ENCODE measurements at regions not wholly inside any gene's neighbourhood (a gene's known extent, or its start where the extent isn't known, plus 50 kb on each side); places are given as distances from the start of the nearest gene placed in this dataset.

GRCh38 chr6:139713424-139713823 is 339.0 kb upstream of the CITED2 start:
- Histone ChIP-seq H3K27ac (ENCODE audit: low read length) (no peak overlapping the region), H3K79me2 (replicated peaks; ENCODE audit: insufficient read depth, low read length) (no peaks in the 10 kb centered on the region), H4K20me1 (ENCODE audit: insufficient read depth) (no peaks in the 10 kb centered on the region), H3F3A (ENCODE audit: insufficient read depth, low read length, poor library complexity, severe bottlenecking) (no peaks in the 10 kb centered on the region), H3K4me2 (ENCODE audit: low read length) (no peak overlapping the region), H3K36me3 (ENCODE audit: insufficient read depth, low read length) (no peaks in the 10 kb centered on the region), H3K4me3 (ENCODE audit: low read length) (no peak overlapping the region), H3K9ac (ENCODE audit: low read length) (no peak overlapping the region), H2AFZ (ENCODE audit: low read depth, low read length) (no peak overlapping the region), H3K9me2 (ENCODE audit: insufficient read depth, low read length) (no peaks in the 10 kb centered on the region), H3K27me3 (ENCODE audit: insufficient read depth, low read depth, low read length) (no peaks in the 10 kb centered on the region), H3K9me3 (ENCODE audit: low read length) (no peaks in the 10 kb centered on the region)
- TF ChIP-seq POLR2AphosphoS5 (IDR thresholded peaks at IDR 0.05) (no peak), MXI1 (conservative IDR thresholded peaks at IDR 0.05; ENCODE audit: poor library complexity, severe bottlenecking) (no peak), TAF1 (IDR thresholded peaks at IDR 0.05; ENCODE audit: low read depth) (no peak), CTCF (IDR thresholded peaks at IDR 0.05; ENCODE audit: poor library complexity, severe bottlenecking) (no peak), REST (IDR thresholded peaks at IDR 0.05; ENCODE audit: borderline replicate concordance) (no peak), SMC3 (conservative IDR thresholded peaks at IDR 0.05; ENCODE audit: poor library complexity) (no peak), EZH2 (IDR thresholded peaks at IDR 0.05; ENCODE audit: borderline replicate concordance, insufficient read depth, low read length, poor library complexity, severe bottlenecking) (no peak), RAD21 (conservative IDR thresholded peaks at IDR 0.05) (no peak), EP300 (conservative IDR thresholded peaks at IDR 0.05; ENCODE audit: poor library complexity, severe bottlenecking) (no peak)

- Histone ChIP-seq H3K9me3 (ENCODE audit: low read length) (no peaks in the 10 kb centered on the region), H3K4me3 (ENCODE audit: low read length) (no peak overlapping the region), H3K27me3 (ENCODE audit: insufficient read depth, low read depth, low read length) (no peaks in the 10 kb centered on the region), H3K27ac (ENCODE audit: low read length) (no peak overlapping the region), H3F3A (ENCODE audit: insufficient read depth, low read length, poor library complexity, severe bottlenecking) (no peaks in the 10 kb centered on the region), H2AFZ (ENCODE audit: low read depth, low read length) (no peak overlapping the region), H3K9ac (ENCODE audit: low read length) (no peak overlapping the region), H4K20me1 (ENCODE audit: insufficient read depth) (no peaks in the 10 kb centered on the region), H3K9me2 (ENCODE audit: insufficient read depth, low read length) (no peaks in the 10 kb centered on the region), H3K4me2 (ENCODE audit: low read length) (no peak overlapping the region), H3K36me3 (ENCODE audit: insufficient read depth, low read length) (no peaks in the 10 kb centered on the region), H3K79me2 (replicated peaks; ENCODE audit: insufficient read depth, low read length) (no peaks in the 10 kb centered on the region)
- no peak for TF ChIP-seq REST (IDR thresholded peaks at IDR 0.05; ENCODE audit: borderline replicate concordance)
- no peak for TF ChIP-seq POLR2AphosphoS5 (IDR thresholded peaks at IDR 0.05)
- no peak for TF ChIP-seq RAD21 (conservative IDR thresholded peaks at IDR 0.05)
- no peak for TF ChIP-seq EP300 (conservative IDR thresholded peaks at IDR 0.05; ENCODE audit: poor library complexity, severe bottlenecking)
- no peak for TF ChIP-seq SMC3 (conservative IDR thresholded peaks at IDR 0.05; ENCODE audit: poor library complexity)
- no peak for TF ChIP-seq EZH2 (IDR thresholded peaks at IDR 0.05; ENCODE audit: borderline replicate concordance, insufficient read depth, low read length, poor library complexity, severe bottlenecking)
- TF ChIP-seq CTCF (IDR thresholded peaks at IDR 0.05; ENCODE audit: poor library complexity, severe bottlenecking): no peak
- no peak for TF ChIP-seq TAF1 (IDR thresholded peaks at IDR 0.05; ENCODE audit: low read depth)
- no peak for TF ChIP-seq MXI1 (conservative IDR thresholded peaks at IDR 0.05; ENCODE audit: poor library complexity, severe bottlenecking)
Measured at GRCh38 chr6:139712830-139713229, 338.4 kb upstream of the CITED2 start.

Measured in neural cell (in vitro differentiated cells).